Epithelial cell of proximal tubule (primary cell): ENCODE measurements at regions not wholly inside any gene's neighbourhood (a gene's known extent, or its start where the extent isn't known, plus 50 kb on each side); places are given as distances from the start of the nearest gene placed in this dataset.
"Not testable (repeated sequence)": the region's sequence is repeated elsewhere in the genome, so short reads cannot be mapped to it uniquely, and the experiment has no call there.

Source experiments
- DNase-seq: peaks from one replicate; pipeline ENCODE4 v3.0.0-alpha.2; 2011; ENCODE audit warnings: low read depth
- H3K4me3 ChIP-seq: 2 replicates; pipeline ENCODE4 v1.5.1; 2011; ENCODE audit warnings: low read depth, mild to moderate bottlenecking, low read length
- CTCF ChIP-seq: conservative IDR thresholded peaks from 2 replicates; pipeline ENCODE4 v1.5.1; 2012; ENCODE audit warnings: low read depth, mild to moderate bottlenecking, low read length

GRCh38 chr1:70737125-70737524 is 310.5 kb downstream of the PTGER3 start:
- no peak overlapping the region for H3K4me3 ChIP-seq
- DNase-seq: no peak
- TF ChIP-seq CTCF: no peak

GRCh38 chr1:70738624-70739023 is 309.0 kb downstream of the PTGER3 start:
- DNase-seq: no peak
- no peak for TF ChIP-seq CTCF
- no peak overlapping the region for H3K4me3 ChIP-seq

- no peak for DNase-seq
- TF ChIP-seq CTCF: peak; percentile 57
- H3K4me3 ChIP-seq: no peak overlapping the region
Measured at GRCh38 chr1:70745199-70745598, 302.4 kb downstream of the PTGER3 start.

GRCh38 chr1:70746062-70746461 is 301.6 kb downstream of the PTGER3 start:
- H3K4me3 ChIP-seq, DNase-seq: not testable (repeated sequence)

- H3K4me3 ChIP-seq, DNase-seq: not testable (repeated sequence)
Measured at GRCh38 chr1:70747123-70747522, 300.5 kb downstream of the PTGER3 start.

- not testable (repeated sequence) for H3K4me3 ChIP-seq, DNase-seq
Measured at GRCh38 chr1:70751676-70752287, 295.8 kb downstream of the PTGER3 start.

GRCh38 chr1:70754701-70755100 is 292.9 kb downstream of the PTGER3 start:
- no peak overlapping the region for H3K4me3 ChIP-seq
- no peak for DNase-seq
- TF ChIP-seq CTCF: no peak

- DNase-seq: no peak
- no peak for TF ChIP-seq CTCF
Measured at GRCh38 chr1:70760154-70760553, 287.5 kb downstream of the PTGER3 start.

GRCh38 chr1:70762386-70762785 is 285.2 kb downstream of the PTGER3 start:
- no peak overlapping the region for H3K4me3 ChIP-seq
- TF ChIP-seq CTCF: no peak
- no peak for DNase-seq

More at GRCh38 chr1:70760154-70760553, 287.5 kb downstream of the PTGER3 start:
- H3K4me3 ChIP-seq: no peak overlapping the region
